SJCRH30 (cell line): ENCODE measurements at regions not wholly inside any gene's neighbourhood (a gene's known extent, or its start where the extent isn't known, plus 50 kb on each side); places are given as distances from the start of the nearest gene placed in this dataset.

Experiments used
- DNase-seq, 2 experiments: peaks; one replicate each; pipeline ENCODE4 v3.0.0-alpha.2; 2015 to 2020
- H3K27ac ChIP-seq: fragments of 250-450 bp; sonication (Bioruptor Pico); 2 replicates; pipeline ENCODE4 v1.5.1; 2020; ENCODE audit warnings: mild to moderate bottlenecking, moderate library complexity
- H3K27me3 ChIP-seq: fragments of 250-450 bp; sonication (Bioruptor Pico); 2 replicates; pipeline ENCODE4 v1.5.1; 2020; ENCODE audit warnings: mild to moderate bottlenecking, moderate library complexity
- H3K36me3 ChIP-seq: fragments of 250-450 bp; sonication (Bioruptor Pico); 2 replicates; pipeline ENCODE4 v1.5.1; 2020; ENCODE audit warnings: mild to moderate bottlenecking, moderate library complexity
- H3K4me1 ChIP-seq: fragments of 250-450 bp; sonication (Bioruptor Pico); 2 replicates; pipeline ENCODE4 v1.5.1; 2020; ENCODE audit warnings: mild to moderate bottlenecking, moderate library complexity
- H3K4me3 ChIP-seq: fragments of 250-450 bp; sonication (Bioruptor Pico); 2 replicates; pipeline ENCODE4 v1.5.1; 2020; ENCODE audit warnings: mild to moderate bottlenecking, moderate library complexity
- H3K9me3 ChIP-seq: fragments of 250-450 bp; sonication (Bioruptor Pico); replicated peaks from 2 replicates; pipeline ENCODE4 v1.5.1; 2020; ENCODE audit warnings: mild to moderate bottlenecking, moderate library complexity

DNA sequence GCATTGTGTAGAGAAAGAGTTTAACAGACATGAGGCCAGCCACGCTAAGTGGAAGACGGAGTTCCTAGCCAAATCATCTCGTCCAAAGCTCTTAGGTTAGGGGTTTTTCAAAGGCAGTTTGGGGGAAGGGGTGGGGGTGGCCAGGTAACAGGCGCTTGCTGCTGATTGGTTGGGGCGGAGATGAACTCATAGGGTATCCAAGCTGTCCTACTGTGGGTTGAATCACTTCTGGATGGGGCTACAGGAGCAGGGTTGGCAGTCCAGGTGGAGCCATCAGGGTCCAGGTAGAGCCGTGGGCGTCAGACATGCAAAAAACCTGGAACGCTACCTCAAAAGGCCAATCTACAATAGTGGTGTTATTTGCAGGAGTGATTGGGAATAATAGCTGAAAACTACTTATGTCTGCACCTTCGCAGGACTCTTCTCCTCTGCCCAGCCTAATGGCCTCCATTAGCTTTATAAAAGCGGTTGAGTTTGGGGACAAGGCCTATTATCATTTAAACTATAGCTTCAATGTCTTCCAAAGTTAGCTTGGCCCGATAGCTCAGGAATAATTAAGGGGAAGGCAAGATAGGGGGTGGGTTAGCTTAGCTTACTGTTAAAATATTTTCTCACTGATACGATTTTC is 579.6 kb downstream of the NLGN4X start:
- no peaks in the 10 kb centered on the region for H3K9me3 ChIP-seq

DNA sequence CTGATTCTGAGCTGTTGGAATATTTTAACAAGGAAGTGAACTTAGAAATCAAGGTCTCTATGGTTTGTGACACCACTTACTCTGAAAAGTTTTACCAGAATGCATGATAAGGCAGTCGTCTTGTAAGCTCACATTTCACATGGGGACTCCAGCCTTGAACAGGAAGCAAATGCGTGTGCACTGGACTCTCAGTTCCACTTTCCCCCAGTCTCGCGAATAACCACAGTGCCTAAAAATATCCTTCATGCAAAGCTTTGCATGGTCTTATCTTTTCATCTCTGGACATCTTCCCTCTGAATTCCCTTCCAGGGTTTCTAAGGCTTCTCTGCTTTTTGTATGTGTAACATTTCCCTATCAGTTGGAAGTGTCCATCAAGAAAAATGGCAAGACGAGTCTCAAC is 581.8 kb downstream of the NLGN4X start:
- Histone ChIP-seq H3K27ac (no peak overlapping the region), H3K4me1 (no peaks in the 10 kb centered on the region), H3K4me3 (no peak overlapping the region), H3K27me3 (no peaks in the 10 kb centered on the region), H3K36me3 (no peaks in the 10 kb centered on the region), H3K9me3 (no peaks in the 10 kb centered on the region)
- no peak for DNase-seq

More for the DNA sequence above, 579.6 kb downstream of the NLGN4X start:
- no peaks in the 10 kb centered on the region for H3K4me1 ChIP-seq
- no peaks in the 10 kb centered on the region for H3K27me3 ChIP-seq
- H3K36me3 ChIP-seq: no peaks in the 10 kb centered on the region
- no peak overlapping the region for H3K27ac ChIP-seq
- DNase-seq: no peak
- no peak overlapping the region for H3K4me3 ChIP-seq

DNA sequence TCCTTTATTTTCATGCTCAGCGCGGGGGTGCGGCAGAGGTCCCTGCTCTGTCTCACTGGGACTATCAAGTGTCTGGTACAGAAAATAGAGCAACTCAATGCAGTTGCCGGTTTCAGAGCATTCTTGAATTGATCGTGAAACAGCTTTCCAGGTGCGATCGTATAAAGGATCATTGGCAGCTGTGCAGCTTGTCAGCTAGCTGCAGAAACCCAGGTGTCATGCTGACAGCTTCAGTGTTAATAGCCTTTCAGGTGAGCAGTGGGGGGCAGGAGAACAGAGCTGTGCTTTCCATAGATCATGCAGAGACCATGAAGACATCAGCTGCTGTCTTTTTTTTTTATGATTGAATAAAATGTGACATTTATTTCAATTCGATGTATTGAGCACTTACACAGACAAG is 583.9 kb downstream of the NLGN4X start:
- Histone ChIP-seq H3K27ac (no peak overlapping the region), H3K27me3 (no peaks in the 10 kb centered on the region), H3K4me3 (no peak overlapping the region), H3K4me1 (no peaks in the 10 kb centered on the region), H3K9me3 (no peaks in the 10 kb centered on the region), H3K36me3 (no peaks in the 10 kb centered on the region)
- DNase-seq: no peak

- no peaks in the 10 kb centered on the region for H3K4me1 ChIP-seq
- no peak overlapping the region for H3K4me3 ChIP-seq
- H3K9me3 ChIP-seq: no peaks in the 10 kb centered on the region
- no peak overlapping the region for H3K27ac ChIP-seq
- H3K36me3 ChIP-seq: no peaks in the 10 kb centered on the region
- no peaks in the 10 kb centered on the region for H3K27me3 ChIP-seq
- DNase-seq: no peak
Observed at GRCh38 chrX:5640071-5640470, 588.6 kb downstream of the NLGN4X start.

DNA sequence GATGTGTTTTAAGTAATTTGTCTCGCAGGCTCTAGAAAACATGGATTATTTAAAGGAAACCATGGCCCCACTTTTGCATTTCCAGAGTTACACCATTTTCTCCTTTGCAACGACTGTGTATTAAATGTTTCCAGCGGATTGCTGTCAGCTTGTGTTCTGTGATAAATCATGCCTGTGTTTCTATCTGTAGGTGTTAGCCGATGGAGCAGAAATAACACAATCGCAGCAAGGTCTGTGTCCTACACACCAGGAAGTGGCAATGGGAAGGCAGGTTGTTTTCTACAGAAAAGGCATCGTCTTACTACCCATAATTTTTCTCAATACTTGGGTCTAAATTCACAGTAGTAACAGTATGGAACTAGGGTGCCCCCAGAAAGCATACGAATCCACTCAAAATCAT is 590.1 kb downstream of the NLGN4X start:
- Histone ChIP-seq H3K36me3 (no peaks in the 10 kb centered on the region), H3K4me1 (no peaks in the 10 kb centered on the region), H3K27me3 (no peaks in the 10 kb centered on the region), H3K4me3 (no peak overlapping the region), H3K27ac (no peak overlapping the region), H3K9me3 (no peaks in the 10 kb centered on the region)
- no peak for DNase-seq

DNA sequence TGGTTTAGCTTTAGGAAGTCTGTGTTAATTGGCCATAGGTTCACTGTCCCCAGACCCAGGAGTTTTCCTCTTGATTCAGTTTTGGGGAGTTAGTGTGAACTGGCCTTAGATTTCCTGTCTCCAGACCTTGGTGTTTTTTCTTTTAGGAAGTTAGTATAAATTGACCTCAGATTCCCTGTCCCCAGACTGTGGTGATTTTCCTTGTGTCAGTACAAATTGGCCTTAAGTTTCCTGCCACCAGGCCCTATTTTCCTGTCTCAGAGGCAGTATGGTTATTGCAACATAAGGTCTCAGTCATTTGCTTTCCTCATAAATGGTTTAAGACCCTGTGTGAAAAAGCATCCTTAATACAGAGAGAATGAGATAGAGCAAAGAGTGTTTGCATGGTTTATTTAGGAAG is 595.8 kb downstream of the NLGN4X start:
- Histone ChIP-seq H3K27me3 (no peaks in the 10 kb centered on the region), H3K4me3 (no peak overlapping the region), H3K27ac (no peak overlapping the region), H3K4me1 (no peaks in the 10 kb centered on the region), H3K9me3 (no peaks in the 10 kb centered on the region), H3K36me3 (no peaks in the 10 kb centered on the region)
- DNase-seq: no peak

DNA sequence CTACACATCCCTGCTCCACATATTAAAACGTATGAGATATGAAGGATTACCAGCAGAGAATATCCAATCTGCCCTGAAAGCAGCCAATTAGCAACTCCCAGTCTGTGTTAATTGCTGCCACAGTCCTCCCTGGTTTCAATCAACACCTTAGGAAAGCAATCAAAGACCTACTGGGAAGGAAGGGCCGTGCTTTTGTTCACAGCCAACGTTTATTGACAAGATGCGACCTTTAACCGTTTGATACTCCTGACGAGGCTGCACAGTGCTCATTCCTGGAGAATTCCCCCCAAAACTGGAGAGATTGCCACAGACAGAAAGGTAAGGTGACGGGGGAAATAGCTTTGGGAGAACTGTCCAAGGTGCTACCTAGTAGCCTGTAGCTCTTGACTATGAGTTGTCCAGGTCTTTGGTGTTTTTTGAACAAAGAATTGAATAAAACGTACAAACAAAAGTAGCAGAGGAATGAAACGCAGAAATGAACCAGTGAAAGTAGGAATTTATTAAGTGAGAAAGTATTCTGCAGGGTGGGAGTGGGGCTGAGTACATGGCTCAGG is 596.5 kb downstream of the NLGN4X start:
- H3K4me1 ChIP-seq: no peaks in the 10 kb centered on the region
- H3K27ac ChIP-seq: no peak overlapping the region
- H3K9me3 ChIP-seq: no peaks in the 10 kb centered on the region
- H3K4me3 ChIP-seq: no peak overlapping the region
- DNase-seq: peak in 1 of 2 experiments; percentile 6
- H3K27me3 ChIP-seq: no peaks in the 10 kb centered on the region
- H3K36me3 ChIP-seq: no peaks in the 10 kb centered on the region

DNA sequence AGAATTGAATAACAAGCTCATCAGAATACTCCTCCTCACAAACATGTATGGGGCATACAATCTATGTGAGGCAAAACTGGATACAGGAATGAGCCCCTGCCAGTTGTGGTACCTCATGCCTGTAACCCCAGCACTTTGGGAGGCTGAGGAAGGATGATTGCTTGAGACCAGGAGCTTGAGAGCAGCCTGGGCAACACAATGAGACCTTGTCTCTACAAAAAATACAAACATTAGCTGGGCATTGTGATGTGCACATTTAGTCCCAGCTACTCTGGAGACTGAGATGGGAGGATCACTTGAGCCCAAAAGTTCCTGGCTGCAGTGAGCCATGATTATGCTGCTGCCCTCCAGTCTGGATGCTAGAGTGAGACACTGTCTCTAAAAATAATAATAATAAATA is 611.0 kb downstream of the NLGN4X start:
- no peaks in the 10 kb centered on the region for H3K36me3 ChIP-seq
- no peak overlapping the region for H3K4me3 ChIP-seq
- H3K9me3 ChIP-seq: no peaks in the 10 kb centered on the region
- H3K4me1 ChIP-seq: no peaks in the 10 kb centered on the region
- H3K27me3 ChIP-seq: no peaks in the 10 kb centered on the region
- H3K27ac ChIP-seq: no peak overlapping the region
- DNase-seq: no peak

DNA sequence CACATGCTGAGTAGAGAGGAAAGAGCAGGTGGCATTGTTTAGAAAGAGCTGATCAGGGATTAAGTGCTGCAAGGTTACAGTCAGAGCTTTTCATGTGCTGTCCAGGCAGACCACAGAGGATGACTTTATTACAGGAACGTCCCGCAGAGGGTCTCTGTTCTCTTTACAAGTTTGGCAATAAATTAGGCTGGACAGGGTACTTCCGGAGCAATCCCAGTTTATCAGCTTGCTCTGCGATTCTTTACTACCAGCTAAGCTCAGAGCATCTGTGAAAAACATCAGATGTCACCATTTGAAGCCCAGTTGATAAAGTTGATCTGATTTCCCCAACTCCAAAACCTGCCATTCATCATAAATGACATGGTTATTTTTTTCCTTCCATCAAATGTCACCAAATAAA is 633.1 kb downstream of the NLGN4X start:
- Histone ChIP-seq H3K9me3 (no peaks in the 10 kb centered on the region), H3K27ac (no peak overlapping the region), H3K4me3 (no peak overlapping the region), H3K36me3 (no peaks in the 10 kb centered on the region), H3K4me1 (no peaks in the 10 kb centered on the region), H3K27me3 (no peaks in the 10 kb centered on the region)
- peak in 1 of 2 experiments; percentile 0 for DNase-seq

DNA sequence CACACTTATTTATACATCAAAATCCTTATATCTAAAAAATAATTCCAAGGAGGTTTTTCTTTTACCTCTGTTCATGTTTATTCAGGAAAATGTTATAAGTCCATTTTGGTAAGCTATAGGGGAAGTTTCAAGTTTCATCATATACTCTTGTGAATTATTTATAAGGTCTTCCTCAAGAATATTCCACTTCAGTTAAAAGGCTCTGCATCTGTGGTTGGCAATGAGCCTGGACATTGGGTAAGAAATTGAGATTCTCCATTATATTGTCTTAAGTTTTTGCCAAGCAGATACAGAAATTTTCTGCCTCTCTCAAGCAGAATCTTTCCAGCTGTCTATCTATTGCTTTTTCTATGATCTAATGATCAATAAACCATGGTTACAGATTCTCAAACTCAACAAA is 641.9 kb downstream of the NLGN4X start:
- Histone ChIP-seq H3K9me3 (no peaks in the 10 kb centered on the region), H3K27ac (no peak overlapping the region), H3K36me3 (no peaks in the 10 kb centered on the region), H3K4me1 (no peaks in the 10 kb centered on the region), H3K4me3 (no peak overlapping the region), H3K27me3 (no peaks in the 10 kb centered on the region)
- DNase-seq: no peak

GRCh38 chrX:5575407-5575806 is 653.3 kb downstream of the NLGN4X start:
- H3K27ac ChIP-seq: no peak overlapping the region
- no peaks in the 10 kb centered on the region for H3K4me1 ChIP-seq
- H3K9me3 ChIP-seq: no peaks in the 10 kb centered on the region
- H3K27me3 ChIP-seq: no peaks in the 10 kb centered on the region
- H3K36me3 ChIP-seq: no peaks in the 10 kb centered on the region
- DNase-seq: no peak
- no peak overlapping the region for H3K4me3 ChIP-seq

GRCh38 chrX:5568934-5569333 is 659.7 kb downstream of the NLGN4X start:
- no peaks in the 10 kb centered on the region for H3K36me3 ChIP-seq
- no peaks in the 10 kb centered on the region for H3K27me3 ChIP-seq
- H3K4me1 ChIP-seq: no peaks in the 10 kb centered on the region
- no peaks in the 10 kb centered on the region for H3K9me3 ChIP-seq
- H3K4me3 ChIP-seq: no peak overlapping the region
- H3K27ac ChIP-seq: no peak overlapping the region
- DNase-seq: no peak

- no peak overlapping the region for H3K27ac ChIP-seq
- H3K4me1 ChIP-seq: no peaks in the 10 kb centered on the region
- H3K27me3 ChIP-seq: no peaks in the 10 kb centered on the region
- H3K4me3 ChIP-seq: no peak overlapping the region
- H3K36me3 ChIP-seq: no peaks in the 10 kb centered on the region
- DNase-seq: no peak
- H3K9me3 ChIP-seq: no peaks in the 10 kb centered on the region
Observed at GRCh38 chrX:5559386-5559785, 669.3 kb downstream of the NLGN4X start.

DNA sequence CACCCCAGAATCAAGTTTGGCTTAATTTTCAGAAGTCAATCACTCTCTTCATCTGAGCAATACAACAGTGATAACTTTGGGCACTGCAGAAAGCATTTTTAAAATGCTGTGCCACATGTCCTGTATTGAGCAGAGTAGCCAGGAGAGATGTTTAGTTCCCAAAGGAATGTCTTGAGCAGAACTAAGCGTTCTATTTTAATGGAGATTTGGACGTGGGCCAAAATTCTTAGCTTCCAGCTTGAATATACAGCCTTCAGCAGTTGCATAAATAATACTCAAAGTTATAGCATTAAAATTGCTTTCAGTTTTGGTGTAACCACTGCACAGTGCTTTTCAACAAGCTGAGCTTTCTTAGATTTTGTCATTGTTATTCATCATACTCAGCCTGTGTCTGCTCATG is 679.2 kb downstream of the NLGN4X start:
- no peaks in the 10 kb centered on the region for H3K4me1 ChIP-seq
- no peaks in the 10 kb centered on the region for H3K27me3 ChIP-seq
- no peaks in the 10 kb centered on the region for H3K36me3 ChIP-seq
- no peak for DNase-seq
- H3K4me3 ChIP-seq: no peak overlapping the region
- no peaks in the 10 kb centered on the region for H3K9me3 ChIP-seq
- no peak overlapping the region for H3K27ac ChIP-seq

DNA sequence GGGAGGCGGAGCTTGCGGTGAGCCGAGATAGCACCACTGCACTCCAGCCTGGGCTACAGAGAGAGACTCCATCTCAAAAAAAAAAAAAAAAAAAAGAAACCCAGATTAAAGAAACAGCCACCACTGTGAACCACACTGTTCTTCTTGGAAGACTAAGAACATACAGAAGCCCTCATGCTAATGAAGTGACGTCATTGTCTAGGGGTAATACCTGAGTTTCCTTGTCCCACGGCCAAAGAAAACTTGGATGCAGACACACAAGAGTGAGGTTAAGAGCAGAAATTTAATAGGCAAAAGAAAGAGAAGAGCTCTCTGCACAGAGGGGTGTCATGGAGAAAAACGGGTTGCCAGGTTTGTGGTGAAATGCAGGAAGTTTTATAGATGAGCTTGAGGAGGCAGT is 691.6 kb downstream of the NLGN4X start:
- Histone ChIP-seq H3K36me3 (no peaks in the 10 kb centered on the region), H3K4me3 (no peak overlapping the region), H3K4me1 (no peaks in the 10 kb centered on the region), H3K27me3 (no peaks in the 10 kb centered on the region), H3K27ac (no peak overlapping the region), H3K9me3 (no peaks in the 10 kb centered on the region)
- no peak for DNase-seq

DNA sequence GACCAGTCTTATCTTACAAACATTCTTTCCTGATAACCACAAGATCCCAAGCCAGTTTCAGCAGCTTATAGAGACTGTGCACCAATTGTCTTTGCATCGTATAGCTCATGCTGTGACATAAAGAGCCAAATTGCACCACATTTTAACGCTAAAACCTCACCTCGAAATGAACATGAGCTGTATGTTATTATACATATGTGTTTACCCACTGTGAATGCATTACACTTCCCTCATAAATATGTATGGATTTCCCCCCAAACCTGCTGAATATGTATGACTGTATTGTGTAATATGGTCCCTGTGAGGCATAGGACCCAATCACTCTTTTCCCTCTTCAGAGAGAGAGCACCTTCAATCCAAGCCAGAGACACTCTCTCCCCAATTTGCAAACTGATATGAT is 692.4 kb downstream of the NLGN4X start:
- no peaks in the 10 kb centered on the region for H3K36me3 ChIP-seq

More for the DNA sequence above, 692.4 kb downstream of the NLGN4X start:
- Histone ChIP-seq H3K4me3 (no peak overlapping the region), H3K27ac (no peak overlapping the region), H3K9me3 (no peaks in the 10 kb centered on the region), H3K4me1 (no peaks in the 10 kb centered on the region), H3K27me3 (no peaks in the 10 kb centered on the region)
- no peak for DNase-seq
